Panc1 (cell line): ENCODE measurements at regions not wholly inside any gene's neighbourhood (a gene's known extent, or its start where the extent isn't known, plus 50 kb on each side); places are given as distances from the start of the nearest gene placed in this dataset.

Source experiments
- ATAC-seq: fragments of 200-7000 bp; cut with Tn5 transposase; 2 replicates; pipeline ENCODE4 v1.9.1; 2020; ENCODE audit warnings: mild to moderate bottlenecking, moderate library complexity
- BruUV-seq: library from RNA; stranded (reverse); fragments of 400-500 nt; replicated peaks from 2 replicates; lab custom pipeline; 2021; lab: Mats Ljungman, UMichigan
- CTCF ChIA-PET: fragments of 300-600 bp; sonication (Branson Sonifier 250); formaldehyde crosslinking; loops from one replicate; lab custom pipeline; 2022; ENCODE audit warnings: antibody characterized with exemption; lab: Charles Lee
- POLR2A ChIA-PET: fragments of 300-600 bp; sonication (Branson Sonifier 250); formaldehyde crosslinking; loops from one replicate; lab custom pipeline; 2022; ENCODE audit warnings: antibody characterized with exemption; lab: Charles Lee
- DNase-seq: peaks from one replicate; pipeline ENCODE4 v3.0.0-alpha.2; 2010; ENCODE audit warnings: low read depth, low spot score
- H3K27ac ChIP-seq: 2 replicates; pipeline ENCODE4 v1.5.1; 2011; ENCODE audit warnings: mild to moderate bottlenecking, low read length, inconsistent platforms
- H3K27me3 ChIP-seq: fragments of 200-500 bp; sonication (Bioruptor generic); 2 replicates; pipeline ENCODE4 v1.6.0; 2014; ENCODE audit warnings: low read length, inconsistent platforms; ENCODE audit not compliant: control insufficient read depth, insufficient read depth
- H3K36me3 ChIP-seq: fragments of 200-500 bp; sonication (Bioruptor generic); 2 replicates; pipeline ENCODE4 v1.5.1; 2014; ENCODE audit warnings: inconsistent platforms, mild to moderate bottlenecking, low read length, moderate library complexity; ENCODE audit not compliant: control insufficient read depth, insufficient read depth
- H3K4me1 ChIP-seq: 2 replicates; pipeline ENCODE4 v1.5.1; 2011; ENCODE audit warnings: inconsistent platforms, mild to moderate bottlenecking, low read length, moderate library complexity; ENCODE audit not compliant: control insufficient read depth, insufficient read depth
- H3K4me3 ChIP-seq, 2 experiments: 2 replicates each; pipeline ENCODE4 v1.5.1; 2011 to 2012; ENCODE audit warnings: low read depth in 2 of 2, low read length in 2 of 2, mild to moderate bottlenecking in 2 of 2, inconsistent platforms in 1 of 2, moderate library complexity in 1 of 2
- H3K9me3 ChIP-seq: fragments of 200-500 bp; sonication (Bioruptor generic); 2 replicates; pipeline ENCODE4 v1.5.1; 2014; ENCODE audit warnings: low read depth, mild to moderate bottlenecking, inconsistent platforms, low read length, moderate library complexity; ENCODE audit not compliant: control insufficient read depth, insufficient read depth
- POLR2AphosphoS5 ChIP-seq: IDR thresholded peaks from 2 replicates; pipeline ENCODE4 v1.6.1; 2012; ENCODE audit warnings: mild to moderate bottlenecking, low read depth, low read length, moderate library complexity
- SIN3A ChIP-seq: IDR thresholded peaks from 2 replicates; pipeline ENCODE4 v1.6.1; 2012; ENCODE audit warnings: low read depth, mild to moderate bottlenecking, low read length, moderate library complexity, borderline replicate concordance; ENCODE audit not compliant: insufficient read depth
- TCF7L2 ChIP-seq: IDR thresholded peaks from 2 replicates; pipeline ENCODE4 v1.6.1; 2011; ENCODE audit warnings: mild to moderate bottlenecking, low read depth, low read length, inconsistent platforms
- in situ Hi-C: cut with HindIII; loops from 2 replicates; pipeline ENCODE4 v1.10.0; 2016; ENCODE audit warnings: low sequenced_read_pairs, low pct_unique_long_range_greater_than_20kb
- intact Hi-C: fragments of 100-400 bp; cut with micrococcal nuclease; formaldehyde crosslinking; loops from one replicate; pipeline ENCODE4 v1.10.0; 2022; ENCODE audit not compliant: unreplicated experiment
- TF ChIP-seq, protein P1 (sequence below): fragments of 450-650 bp; IDR thresholded peaks from 2 replicates; pipeline ENCODE4 v1.5.1; 2017; ENCODE audit warnings: mild to moderate bottlenecking
- TF ChIP-seq, protein P2 (sequence below), 2 experiments: IDR thresholded peaks; 2 replicates each; pipeline ENCODE4 v1.6.1; 2011 to 2012; ENCODE audit warnings: low read depth in 2 of 2, control low read depth in 1 of 2, low read length in 1 of 2, mild to moderate bottlenecking in 1 of 2, moderate library complexity in 1 of 2; ENCODE audit not compliant: insufficient read depth in 1 of 2

DNA sequence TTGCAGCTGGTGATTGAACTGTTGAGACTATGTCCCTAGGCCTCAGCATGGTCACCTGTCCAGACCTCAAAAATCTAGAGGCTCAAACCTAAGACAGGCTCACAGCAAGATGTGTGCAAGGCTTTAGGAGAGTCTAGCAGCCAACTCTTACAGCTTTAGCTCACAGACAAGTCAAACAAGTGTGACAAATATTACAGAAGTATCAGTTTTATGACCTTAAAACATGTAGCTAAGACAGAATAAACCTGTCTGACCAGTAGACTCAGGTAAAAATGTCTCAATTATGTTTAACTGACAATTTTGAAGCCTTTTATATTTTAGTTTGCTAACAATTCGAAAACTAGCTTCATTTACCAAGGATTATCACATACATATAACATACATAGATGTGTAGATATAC is 80.0 kb upstream of the HTATIP2 start:
- H3K27me3 ChIP-seq = peaks cover 12% of the 10 kb centered on the region
- TF ChIP-seq TCF7L2 (no peak), POLR2AphosphoS5 (no peak), SIN3A (no peak)
- TF ChIP-seq, protein P1, sequence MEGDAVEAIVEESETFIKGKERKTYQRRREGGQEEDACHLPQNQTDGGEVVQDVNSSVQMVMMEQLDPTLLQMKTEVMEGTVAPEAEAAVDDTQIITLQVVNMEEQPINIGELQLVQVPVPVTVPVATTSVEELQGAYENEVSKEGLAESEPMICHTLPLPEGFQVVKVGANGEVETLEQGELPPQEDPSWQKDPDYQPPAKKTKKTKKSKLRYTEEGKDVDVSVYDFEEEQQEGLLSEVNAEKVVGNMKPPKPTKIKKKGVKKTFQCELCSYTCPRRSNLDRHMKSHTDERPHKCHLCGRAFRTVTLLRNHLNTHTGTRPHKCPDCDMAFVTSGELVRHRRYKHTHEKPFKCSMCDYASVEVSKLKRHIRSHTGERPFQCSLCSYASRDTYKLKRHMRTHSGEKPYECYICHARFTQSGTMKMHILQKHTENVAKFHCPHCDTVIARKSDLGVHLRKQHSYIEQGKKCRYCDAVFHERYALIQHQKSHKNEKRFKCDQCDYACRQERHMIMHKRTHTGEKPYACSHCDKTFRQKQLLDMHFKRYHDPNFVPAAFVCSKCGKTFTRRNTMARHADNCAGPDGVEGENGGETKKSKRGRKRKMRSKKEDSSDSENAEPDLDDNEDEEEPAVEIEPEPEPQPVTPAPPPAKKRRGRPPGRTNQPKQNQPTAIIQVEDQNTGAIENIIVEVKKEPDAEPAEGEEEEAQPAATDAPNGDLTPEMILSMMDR = no peak
- TF ChIP-seq, protein P2, sequence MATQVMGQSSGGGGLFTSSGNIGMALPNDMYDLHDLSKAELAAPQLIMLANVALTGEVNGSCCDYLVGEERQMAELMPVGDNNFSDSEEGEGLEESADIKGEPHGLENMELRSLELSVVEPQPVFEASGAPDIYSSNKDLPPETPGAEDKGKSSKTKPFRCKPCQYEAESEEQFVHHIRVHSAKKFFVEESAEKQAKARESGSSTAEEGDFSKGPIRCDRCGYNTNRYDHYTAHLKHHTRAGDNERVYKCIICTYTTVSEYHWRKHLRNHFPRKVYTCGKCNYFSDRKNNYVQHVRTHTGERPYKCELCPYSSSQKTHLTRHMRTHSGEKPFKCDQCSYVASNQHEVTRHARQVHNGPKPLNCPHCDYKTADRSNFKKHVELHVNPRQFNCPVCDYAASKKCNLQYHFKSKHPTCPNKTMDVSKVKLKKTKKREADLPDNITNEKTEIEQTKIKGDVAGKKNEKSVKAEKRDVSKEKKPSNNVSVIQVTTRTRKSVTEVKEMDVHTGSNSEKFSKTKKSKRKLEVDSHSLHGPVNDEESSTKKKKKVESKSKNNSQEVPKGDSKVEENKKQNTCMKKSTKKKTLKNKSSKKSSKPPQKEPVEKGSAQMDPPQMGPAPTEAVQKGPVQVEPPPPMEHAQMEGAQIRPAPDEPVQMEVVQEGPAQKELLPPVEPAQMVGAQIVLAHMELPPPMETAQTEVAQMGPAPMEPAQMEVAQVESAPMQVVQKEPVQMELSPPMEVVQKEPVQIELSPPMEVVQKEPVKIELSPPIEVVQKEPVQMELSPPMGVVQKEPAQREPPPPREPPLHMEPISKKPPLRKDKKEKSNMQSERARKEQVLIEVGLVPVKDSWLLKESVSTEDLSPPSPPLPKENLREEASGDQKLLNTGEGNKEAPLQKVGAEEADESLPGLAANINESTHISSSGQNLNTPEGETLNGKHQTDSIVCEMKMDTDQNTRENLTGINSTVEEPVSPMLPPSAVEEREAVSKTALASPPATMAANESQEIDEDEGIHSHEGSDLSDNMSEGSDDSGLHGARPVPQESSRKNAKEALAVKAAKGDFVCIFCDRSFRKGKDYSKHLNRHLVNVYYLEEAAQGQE (IDR thresholded peaks at IDR 0.05; ENCODE audit: insufficient read depth in 1 of 2, low read depth in 2 of 2, low read length in 1 of 2) = no peak
- no peaks in the 10 kb centered on the region; the same call in 1 of the 2 replicates for H3K4me1 ChIP-seq
- CTCF ChIA-PET = no interaction called here
- intact Hi-C loops (no loop called here), in situ Hi-C loops (no loop called here)
- POLR2A ChIA-PET = no interaction called here
- H3K36me3 ChIP-seq = no peaks in the 10 kb centered on the region
- DNase-seq = no peak
- H3K9me3 ChIP-seq = no peaks in the 10 kb centered on the region
- no peak overlapping the region for H3K4me3 ChIP-seq
- H3K27ac ChIP-seq = no peak overlapping the region
- no peak for ATAC-seq
- BruUV-seq = no TSS peak

DNA sequence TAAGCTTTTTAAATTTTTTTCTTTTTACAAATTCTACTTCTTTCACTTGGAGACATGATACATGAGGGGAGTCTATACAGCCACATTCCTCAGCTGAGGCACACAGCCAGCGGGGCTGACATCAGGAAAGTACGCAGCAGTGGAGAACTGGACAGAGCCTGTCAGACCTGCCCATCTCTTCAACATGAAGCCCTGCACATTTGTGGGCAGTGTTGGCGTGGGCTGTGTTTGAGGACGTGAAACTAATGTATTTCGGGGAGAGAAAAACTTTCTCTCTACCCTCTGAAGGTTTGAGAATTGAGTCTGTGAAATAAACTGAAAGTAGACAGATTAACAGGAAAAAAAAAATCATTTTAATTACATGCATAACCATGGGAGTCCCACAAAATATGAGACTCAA is 84.8 kb upstream of the HTATIP2 start:
- Histone ChIP-seq H3K9me3 (no peaks in the 10 kb centered on the region), H3K4me3 (no peak overlapping the region), H3K4me1 (no peaks in the 10 kb centered on the region; the same call in 1 of the 2 replicates), H3K27ac (no peak overlapping the region), H3K27me3 (peaks cover 17% of the 10 kb centered on the region), H3K36me3 (no peaks in the 10 kb centered on the region)
- DNase-seq (no peak), ATAC-seq (no peak)
- no TSS peak for BruUV-seq
- ChIA-PET CTCF (no interaction called here), POLR2A (no interaction called here)
- in situ Hi-C loops (no loop called here), intact Hi-C loops (no loop called here)
- TF ChIP-seq POLR2AphosphoS5 (no peak), SIN3A (no peak), TCF7L2 (no peak)
- TF ChIP-seq, protein P2 (IDR thresholded peaks at IDR 0.05; ENCODE audit: insufficient read depth in 1 of 2, low read depth in 2 of 2, low read length in 1 of 2) = no peak
- TF ChIP-seq, protein P1 = no peak
